T47D (cell line): ENCODE measurements at regions not wholly inside any gene's neighbourhood (a gene's known extent, or its start where the extent isn't known, plus 50 kb on each side); places are given as distances from the start of the nearest gene placed in this dataset.

Experiments used
- DNase-seq, 2 experiments: peaks; one replicate each; pipeline versions ENCODE4 v3.0.0 to v3.0.0-alpha.2; 2011 to 2012; ENCODE audit warnings: low read depth in 1 of 2, low spot score in 1 of 2
- JUND ChIP-seq: IDR thresholded peaks from 2 replicates; pipeline ENCODE4 v1.6.1; 2012; ENCODE audit warnings: low read depth
- in situ Hi-C: cut with HindIII; loops from 2 replicates; pipeline ENCODE4 v1.10.0; 2016; ENCODE audit warnings: low sequenced_read_pairs, low pct_unique_long_range_greater_than_20kb

DNA sequence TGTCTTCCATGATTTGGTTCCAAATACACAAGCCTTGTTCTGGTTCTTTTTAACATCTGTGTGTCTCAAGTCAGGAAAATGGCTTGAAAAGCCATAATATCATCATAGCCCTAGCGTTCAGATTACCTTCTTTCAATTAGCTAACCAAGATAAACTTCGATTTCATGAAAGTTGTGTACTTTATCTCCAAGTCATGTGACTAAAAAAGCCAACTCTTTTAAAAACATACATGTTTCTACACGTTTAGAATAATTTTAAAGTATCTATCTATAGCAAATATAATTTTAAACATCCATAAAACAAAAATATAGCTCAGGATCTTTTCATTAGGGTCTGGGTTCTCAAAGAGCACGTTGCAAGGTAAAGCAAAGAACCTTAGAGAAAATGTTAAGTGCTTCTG, 261.1 kb downstream of the PRL start:
- in situ Hi-C loops, result no loop called here
- no peak for DNase-seq
- no peak for TF ChIP-seq JUND

DNA sequence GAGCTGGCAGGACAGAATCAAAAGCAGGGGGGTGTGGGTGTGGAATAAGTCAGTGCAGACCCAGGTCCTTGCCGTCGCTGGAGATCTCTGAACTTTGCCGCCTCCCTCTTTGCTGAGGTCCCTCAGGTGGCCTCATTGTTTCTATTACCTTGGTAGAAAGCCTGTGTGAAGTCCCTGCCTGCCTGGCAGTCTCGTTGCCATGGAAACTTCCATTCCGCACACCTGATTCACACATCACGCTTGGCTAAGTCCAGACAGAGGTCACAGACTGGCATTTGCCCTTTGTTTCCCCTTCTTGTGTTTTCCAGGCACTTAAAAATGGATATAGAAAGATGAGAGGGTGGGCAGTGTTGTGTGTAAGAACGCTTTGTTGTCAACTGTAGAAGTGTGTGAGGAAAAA, 260.6 kb downstream of the PRL start:
- no peak for DNase-seq
- TF ChIP-seq JUND, result no peak
- in situ Hi-C loops, result no loop called here

DNA sequence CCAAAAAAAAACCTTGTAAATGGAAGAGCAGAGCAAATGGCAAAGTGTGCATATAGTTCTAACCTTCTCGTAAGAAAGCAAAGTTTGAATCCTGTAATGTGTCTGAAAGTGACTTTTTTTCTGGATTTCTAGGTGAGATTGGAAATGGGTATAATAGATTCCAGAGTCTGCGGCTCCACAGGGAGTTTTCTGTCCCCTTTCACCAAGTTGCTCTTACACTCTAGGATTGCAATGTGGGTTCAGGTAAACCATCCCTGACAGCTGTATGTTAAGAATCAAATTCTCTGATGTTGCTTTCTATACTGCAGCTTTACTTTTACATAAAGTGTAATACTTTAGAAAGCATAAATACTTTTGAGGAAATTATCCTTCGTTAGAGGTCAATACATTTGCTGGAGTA, 260.1 kb downstream of the PRL start:
- in situ Hi-C loops, result no loop called here
- no peak for DNase-seq

DNA sequence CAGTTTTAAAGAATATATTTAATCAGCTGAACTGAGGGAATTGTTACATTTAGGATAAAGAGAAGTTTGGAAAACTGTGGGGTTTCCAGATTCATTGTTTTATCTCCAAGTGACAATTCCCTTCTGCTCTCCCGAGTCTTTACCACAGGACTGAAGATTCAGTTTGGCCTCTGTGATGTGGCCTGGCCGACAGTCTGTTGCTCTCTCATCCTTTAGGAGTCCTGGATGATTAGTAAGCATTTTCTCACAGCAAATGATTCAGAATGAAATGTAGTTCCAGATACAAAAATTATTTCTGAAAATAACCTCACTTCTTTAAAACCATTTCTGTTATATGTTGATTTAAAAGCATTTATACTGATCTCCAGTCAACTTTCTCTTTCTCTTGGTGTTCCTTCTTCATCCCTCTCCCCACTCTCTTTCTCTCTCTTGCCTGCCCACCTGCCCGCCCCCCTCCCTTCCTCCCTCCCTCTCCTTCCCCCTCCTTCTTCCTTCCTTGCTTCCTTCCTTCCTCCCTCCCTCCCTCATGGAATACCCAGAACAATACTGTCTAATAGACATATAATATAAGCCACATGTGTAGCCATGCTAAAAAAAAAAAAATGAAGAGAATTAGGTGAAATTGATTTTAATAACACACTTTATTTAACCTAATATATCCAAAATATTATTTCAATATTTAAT, 254.9 kb downstream of the PRL start:
- in situ Hi-C loops, result no loop called here
- no peak for TF ChIP-seq JUND
- DNase-seq, result no peak

More for the DNA sequence above, 260.1 kb downstream of the PRL start:
- no peak for TF ChIP-seq JUND

DNA sequence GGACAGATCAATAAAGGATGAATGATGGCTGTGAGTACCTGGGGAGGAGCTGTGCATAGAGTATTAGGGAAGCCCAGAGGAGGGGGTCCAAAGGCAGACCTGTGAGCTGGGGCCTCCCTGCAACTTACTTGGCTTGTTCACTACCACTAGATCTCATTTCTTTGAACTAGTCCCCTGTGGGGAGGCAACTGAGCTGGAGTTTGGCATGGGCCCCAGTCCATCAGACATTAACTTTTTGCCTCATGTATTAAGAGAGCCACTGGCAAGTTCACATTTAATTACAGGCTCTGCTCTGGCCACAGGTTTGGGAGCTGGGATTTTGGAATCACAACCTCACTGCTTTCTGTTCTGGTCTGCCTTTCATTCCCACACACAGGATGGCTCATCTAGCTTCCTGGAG, 254.1 kb downstream of the PRL start:
- in situ Hi-C loops, result no loop called here
- no peak for TF ChIP-seq JUND
- DNase-seq, result no peak

DNA sequence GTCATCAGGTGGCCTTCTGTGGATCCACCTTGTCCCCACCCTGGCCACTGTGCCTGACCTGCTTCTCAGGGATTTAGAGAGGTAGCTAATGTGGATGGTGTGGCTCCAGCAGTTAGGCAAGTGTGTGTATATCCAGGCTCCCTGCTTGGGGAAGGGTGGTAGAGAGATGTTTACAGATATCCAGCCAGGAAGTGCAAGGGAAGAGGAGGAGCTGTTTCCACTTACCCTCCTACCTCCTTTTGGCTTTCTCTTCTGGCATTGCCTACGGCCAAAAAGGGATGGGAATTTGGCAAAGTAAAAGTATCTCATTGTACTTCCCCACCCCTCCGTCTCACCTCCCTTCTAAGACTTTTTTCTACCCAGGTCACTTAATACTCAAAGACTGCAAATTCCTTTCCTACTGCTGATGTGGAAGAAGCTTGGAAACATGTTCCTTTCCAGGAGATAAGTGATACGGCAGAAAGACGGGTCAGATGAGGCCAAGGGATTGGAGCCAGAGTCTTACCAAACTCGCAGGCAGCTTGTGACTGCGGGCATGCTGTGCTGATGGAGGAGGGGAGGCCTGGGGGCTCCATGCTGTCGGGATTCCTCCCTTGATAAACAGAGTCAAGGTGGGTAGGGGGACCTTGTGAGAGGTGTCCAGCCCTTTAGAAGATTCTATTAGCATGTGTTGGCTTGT, 253.4 kb downstream of the PRL start:
- in situ Hi-C loops, result no loop called here
- DNase-seq, result no peak
- no peak for TF ChIP-seq JUND

DNA sequence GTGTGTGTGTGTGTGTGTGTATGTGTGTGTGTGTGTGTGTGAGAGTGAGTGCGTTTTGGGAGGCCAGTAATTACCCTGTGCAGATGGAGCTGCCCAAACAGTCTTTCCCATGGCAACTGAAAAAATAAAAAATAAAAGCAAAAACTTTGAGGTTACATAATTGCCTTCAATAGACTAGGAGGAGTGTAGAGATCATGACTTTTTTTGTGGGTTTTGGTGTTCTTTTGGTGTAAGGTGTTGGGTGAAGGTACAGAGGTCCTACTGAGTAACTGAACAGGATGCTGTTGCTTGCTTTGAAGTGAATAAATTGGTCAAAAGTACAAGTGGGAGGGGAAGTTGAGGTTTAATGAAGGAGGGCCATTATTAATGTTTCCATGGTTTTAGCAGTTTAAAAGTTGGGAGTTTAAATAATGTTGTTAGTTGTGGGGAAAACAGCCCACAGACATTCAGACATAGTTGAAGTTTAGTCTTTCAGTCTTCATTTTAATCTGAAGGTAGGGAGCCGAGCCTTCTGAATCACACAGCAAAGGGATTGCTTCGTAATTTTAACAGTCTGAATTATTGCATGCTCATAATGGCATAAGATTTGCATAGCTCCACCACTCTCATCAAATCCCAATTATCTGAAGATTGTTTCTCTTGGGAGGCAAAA, 251.4 kb downstream of the PRL start:
- no peak for TF ChIP-seq JUND
- in situ Hi-C loops, result no loop called here

DNA sequence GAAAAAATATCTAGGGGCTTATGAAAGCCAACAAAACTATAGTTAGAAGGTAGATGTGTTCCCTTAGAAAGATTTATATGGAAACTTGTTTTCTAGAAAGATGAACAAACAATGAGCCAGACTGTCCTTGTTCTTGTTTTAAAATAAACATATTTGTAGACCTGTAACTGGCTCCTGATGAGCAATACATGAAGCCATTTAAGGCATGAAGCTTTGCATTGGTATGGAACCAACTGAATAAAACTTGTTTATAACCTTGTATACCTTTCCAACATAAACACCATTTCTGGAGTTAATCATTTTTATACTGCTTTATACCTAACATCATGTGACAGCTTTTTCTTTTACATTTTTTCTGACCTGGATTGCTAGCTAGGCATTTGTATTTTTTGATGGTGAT, 247.8 kb downstream of the PRL start:
- in situ Hi-C loops, result no loop called here
- TF ChIP-seq JUND, result no peak

More for the DNA sequence above, 251.4 kb downstream of the PRL start:
- DNase-seq, result no peak

DNA sequence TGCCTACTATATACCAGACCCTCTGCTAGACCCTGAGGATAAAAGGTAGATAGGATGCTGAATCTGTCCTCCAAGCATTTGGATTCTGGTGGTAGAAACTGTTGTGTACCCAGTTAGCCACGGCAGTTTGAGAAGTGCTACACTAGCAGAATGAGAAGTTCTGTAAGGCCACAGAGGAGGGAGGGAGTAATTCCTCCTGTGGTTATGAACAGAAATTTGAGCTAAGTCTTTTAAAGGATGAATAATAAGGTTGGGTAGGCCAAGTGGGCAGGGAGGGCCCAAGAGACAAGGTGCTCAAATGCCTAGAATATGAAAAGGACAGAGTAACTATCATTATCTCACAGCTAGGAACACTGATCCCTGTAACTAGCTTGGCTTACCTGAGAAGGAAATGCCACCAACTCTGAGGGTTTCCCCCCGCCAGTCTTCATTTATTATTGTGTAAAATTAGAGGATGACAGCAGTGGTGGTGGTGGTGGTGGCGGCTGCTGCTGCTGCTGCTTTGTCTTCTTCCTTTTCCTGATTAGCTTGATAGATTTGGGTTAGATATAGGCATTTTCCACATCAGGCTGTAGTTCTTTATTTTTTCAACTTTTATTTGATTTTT, 243.3 kb downstream of the PRL start:
- in situ Hi-C loops, result no loop called here
- no peak for DNase-seq
- no peak for TF ChIP-seq JUND

More for the DNA sequence above, 247.8 kb downstream of the PRL start:
- no peak for DNase-seq

DNA sequence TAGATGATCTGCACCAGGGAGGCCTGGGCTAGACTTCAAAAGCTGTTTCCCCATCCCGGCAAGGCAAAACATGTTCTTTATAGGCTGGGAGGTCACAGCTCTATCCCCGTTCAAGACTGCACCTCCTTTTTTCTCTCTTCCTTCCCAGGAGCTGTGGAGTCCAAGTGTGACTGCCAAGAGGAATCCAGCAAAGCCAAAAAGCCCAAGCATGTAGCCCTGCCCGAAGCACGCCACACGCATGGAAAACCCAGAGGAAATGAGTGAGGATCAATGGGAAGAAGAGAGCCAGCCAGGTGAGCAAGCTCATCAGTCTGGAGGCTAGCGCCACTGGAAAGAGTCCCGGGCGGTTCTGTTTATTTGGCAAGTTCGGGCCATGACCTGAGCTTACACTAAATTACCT, 240.4 kb downstream of the PRL start:
- in situ Hi-C loops, result no loop called here
- no peak for DNase-seq

DNA sequence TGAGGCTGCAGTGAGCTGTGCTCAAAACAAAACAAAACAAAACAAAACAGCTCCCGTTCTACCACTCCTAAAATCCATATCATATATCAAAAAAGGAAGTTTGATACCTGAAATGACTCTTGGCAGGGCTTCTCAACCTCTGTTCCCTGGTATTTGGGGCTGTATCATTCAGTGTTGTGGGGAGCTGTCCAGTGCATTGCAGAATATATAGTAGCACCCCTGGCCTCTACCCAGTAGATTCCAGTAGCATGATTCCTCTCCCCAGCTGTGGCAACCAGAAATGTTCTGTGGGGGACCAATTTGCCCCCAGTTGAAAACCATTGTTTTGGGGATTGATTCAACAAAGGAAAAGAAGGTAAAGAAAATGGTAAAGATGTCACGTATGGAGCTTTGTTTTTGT, 238.9 kb downstream of the PRL start:
- no peak for TF ChIP-seq JUND
- no peak for DNase-seq
- in situ Hi-C loops, result no loop called here

More for the DNA sequence above, 240.4 kb downstream of the PRL start:
- TF ChIP-seq JUND, result no peak

DNA sequence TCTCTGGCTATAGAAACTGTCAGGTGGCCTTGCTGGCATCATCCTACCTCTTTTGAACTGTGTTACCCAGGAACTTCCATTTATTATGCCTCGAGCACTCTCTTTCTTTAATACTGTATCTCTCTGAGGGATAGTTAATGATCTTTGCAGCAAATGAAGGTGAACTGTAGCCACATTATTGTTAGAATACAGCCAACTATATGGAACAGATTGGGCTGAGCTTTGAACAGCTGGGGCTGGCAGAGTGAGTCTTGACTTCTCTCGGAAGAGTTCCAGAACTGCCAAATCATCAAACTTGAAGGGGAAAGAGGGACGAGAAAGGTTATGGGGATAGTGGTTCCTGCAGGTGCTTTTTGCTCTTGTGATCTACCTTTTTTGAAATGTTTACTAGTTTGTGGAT, 237.7 kb downstream of the PRL start:
- DNase-seq, result no peak
- no peak for TF ChIP-seq JUND
- in situ Hi-C loops, result no loop called here

DNA sequence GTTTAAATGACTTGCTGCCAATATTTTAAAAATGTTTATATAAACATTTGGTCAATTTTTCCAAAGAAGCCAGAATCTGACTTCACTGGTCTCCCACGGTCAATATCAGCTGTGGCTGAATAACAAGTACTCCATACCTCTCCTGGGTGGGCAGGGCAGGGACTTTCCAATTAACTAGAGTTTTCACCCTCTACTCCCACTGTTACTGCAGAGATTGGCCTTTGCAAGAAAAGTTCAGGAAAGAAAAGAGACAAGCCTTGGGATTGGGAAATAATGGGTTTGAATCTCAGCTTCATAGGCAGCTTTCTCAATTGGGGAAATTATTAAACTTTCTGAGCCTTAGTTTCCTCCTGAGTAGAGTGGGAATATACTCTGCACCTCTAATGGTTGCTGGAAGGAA, 236.9 kb downstream of the PRL start:
- no peak for DNase-seq
- no peak for TF ChIP-seq JUND
- in situ Hi-C loops, result no loop called here
